HG03520 (cell line): ENCODE measurements at regions not wholly inside any gene's neighbourhood (a gene's known extent, or its start where the extent isn't known, plus 50 kb on each side); places are given as distances from the start of the nearest gene placed in this dataset.
"Not testable (repeated sequence)": the region's sequence is repeated elsewhere in the genome, so short reads cannot be mapped to it uniquely, and the experiment has no call there.

Experiments
- ATAC-seq: cut with Tn5 transposase; IDR thresholded peaks from one replicate; pipeline ENCODE4 v1.9.1; 2021; ENCODE audit warnings: mild to moderate bottlenecking, moderate library complexity; ENCODE audit not compliant: unreplicated experiment

GRCh38 chr2:87424763-87425154 lies 323.1 kb upstream of the PLGLB2 start:
- ATAC-seq, result not testable (repeated sequence)

DNA sequence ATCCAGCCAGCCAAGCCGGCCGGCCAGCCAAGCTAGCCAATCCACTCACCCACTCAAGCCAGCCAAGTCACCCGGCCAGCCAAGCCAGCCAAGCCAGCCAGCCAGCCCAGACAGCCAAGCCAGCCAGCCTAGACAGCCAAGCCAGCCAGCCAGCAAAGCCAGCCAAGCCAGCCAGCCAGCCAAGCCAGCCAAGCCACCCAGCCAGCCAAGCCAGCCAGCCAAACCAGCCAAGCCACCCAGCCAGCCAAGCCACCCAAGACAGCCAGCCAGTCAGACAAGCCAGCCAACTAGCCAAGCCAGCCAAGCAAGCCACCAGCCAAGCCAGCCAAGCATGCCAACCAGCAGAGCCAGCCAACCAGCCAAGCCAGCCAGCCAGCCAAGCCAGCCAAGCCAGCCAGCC lies 322.7 kb upstream of the PLGLB2 start:
- ATAC-seq, result not testable (repeated sequence)

GRCh38 chr2:87425717-87426116 lies 322.2 kb upstream of the PLGLB2 start:
- not testable (repeated sequence) for ATAC-seq

DNA sequence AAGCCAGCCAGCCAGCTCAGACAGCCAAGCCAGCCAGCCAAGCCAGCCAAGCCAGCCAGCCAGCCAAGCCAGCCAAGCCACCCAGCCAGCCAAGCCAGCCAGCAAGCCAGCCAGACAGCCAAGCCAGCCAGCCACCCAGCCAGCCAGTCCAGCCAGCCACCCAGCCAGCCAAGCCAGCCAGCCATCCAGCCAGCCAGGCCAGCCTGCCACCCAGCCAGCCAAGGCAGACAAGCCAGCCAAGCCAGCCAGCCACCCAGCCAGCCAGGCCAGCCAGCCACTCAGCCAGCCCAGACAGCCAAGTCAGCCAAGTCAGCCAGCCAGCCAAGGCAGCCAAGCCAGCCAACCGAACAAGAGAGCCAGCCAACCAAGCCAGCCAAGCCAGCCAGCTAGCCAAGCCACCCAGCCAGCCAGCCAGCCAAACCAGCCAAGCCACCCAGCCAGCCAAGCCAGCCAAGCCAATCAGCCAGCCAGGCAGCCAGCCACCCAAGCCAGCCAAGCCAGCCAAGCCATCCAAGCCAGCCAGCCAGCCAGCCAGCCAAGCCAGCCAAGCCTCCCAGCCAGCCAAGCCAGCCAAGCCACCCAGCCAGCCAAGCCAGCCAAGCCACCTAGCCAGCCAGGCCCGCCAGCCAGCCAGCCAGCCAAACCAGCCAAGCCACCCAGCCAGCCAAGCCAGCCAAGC lies 319.3 kb upstream of the PLGLB2 start:
- not testable (repeated sequence) for ATAC-seq

DNA sequence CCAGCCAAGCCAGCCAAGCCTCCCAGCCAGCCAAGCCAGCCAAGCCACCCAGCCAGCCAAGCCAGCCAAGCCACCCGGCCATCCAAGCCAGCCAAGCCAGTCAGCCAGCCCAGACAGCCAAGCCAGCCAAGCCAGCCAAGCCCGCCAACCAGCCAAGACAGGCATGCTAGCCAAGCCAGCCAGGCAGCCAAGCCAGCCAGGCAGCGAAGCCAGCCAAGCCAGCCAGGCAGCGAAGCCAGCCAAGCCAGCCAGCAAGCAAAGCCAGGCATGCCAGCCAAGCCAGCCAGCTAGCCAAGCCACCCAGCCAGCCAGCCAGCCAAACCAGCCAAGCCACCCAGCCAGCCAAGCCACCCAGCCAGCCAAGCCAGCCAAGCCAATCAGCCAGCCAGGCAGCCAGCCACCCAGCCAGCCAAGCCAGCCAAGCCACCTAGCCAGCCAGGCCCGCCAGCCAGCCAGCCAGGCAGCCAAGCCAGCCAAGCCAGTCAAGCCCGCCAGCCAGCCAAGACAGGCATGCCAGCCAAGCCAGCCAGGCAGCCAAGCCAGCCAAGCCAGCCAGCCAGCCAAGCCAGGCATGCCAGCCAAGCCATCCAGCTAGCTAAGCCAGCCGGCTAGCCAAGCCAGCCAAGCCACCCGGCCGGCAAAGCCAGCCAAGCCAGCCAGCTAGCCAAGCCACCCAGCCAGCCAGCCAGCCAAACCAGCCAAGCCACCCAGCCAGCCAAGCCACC lies 318.5 kb upstream of the PLGLB2 start:
- ATAC-seq, result not testable (repeated sequence)

GRCh38 chr2:87429931-87430275 lies 318.0 kb upstream of the PLGLB2 start:
- ATAC-seq, result not testable (repeated sequence)

DNA sequence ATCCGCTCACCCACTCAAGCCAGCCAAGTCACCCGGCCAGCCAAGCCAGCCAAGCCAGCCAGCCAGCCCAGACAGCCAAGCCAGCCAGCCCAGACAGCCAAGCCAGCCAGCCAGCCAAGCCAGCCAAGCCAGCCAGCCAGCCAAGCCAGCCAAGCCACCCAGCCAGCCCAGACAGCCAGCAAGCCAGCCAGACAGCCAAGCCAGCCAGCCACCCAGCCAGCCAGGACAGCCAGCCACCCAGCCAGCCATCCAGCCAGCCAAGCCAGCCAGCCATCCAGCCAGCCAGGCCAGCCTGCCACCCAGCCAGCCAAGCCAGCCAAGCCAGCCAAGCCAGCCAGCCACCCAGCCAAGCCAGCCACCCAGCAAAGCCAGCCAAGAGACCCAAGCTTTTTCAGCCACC lies 316.8 kb upstream of the PLGLB2 start:
- not testable (repeated sequence) for ATAC-seq

DNA sequence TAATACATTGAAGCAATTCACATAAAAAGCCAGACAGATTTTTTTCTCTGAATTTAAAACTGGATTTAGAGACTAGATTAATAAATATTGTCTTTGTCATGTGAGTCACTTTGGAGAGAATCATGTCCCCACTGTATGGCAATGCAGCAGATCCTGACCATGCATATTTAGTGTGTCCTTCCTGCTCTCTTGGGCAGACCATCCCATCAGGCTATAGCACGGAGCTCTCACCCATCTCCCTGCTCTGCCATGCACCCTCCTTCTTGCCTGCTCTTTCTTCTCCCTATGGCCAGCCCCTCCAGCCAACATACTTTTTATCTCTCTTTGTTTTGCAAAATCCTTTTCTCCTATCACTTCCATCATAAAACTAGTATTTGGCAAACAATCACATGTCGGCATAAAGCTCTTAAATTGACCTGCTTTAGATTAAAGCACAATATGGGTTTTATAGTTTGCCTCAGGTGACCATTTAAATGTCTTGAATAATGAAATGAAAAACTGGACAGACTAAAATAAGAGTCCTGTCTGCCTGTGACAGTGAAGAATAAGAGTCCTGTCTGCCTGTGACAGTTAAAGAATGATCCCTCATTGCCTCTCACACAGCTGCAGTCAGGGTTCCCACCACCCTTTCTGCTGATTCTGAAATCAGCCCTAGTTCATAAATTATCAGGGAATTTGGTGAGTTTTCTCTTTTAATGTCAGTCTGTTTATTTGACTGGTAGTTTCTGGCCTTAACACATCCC lies 315.0 kb upstream of the PLGLB2 start:
- ATAC-seq, result not testable (repeated sequence)

- not testable (repeated sequence) for ATAC-seq
These were observed 311.9 kb upstream of the PLGLB2 start for GRCh38 chr2:87436007-87436406.

- not testable (repeated sequence) for ATAC-seq
These were observed 310.1 kb upstream of the PLGLB2 start for GRCh38 chr2:87437701-87438260.

GRCh38 chr2:87438780-87439454 lies 309.0 kb upstream of the PLGLB2 start:
- ATAC-seq, result not testable (repeated sequence)

DNA sequence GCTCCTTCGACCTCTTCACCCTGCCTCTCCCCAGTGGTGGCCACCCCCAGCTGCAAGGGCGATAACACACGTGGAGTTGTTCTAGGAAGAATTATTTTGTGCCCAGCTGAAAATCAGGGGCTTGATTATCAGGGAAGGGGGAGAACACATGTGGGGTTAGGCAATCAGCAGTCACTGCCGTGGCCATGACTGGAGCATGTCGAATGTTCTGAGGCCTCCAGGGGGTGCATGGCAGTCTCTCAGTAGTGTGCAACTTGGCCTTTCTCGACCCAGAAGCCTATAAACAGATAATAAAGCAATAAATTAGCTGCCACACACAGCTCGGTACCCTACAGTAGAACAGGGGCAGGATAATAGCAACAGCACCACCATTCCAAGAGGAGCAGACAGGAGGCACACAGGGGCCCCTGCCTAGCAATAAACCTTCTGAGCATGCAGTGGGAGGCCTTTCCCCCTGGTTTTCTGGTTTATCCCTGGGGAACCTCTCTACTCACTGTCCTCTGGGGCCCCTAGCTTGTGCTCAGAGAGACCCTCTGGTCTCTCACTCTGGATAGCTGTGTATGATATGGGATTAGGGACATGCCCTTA lies 308.2 kb upstream of the PLGLB2 start:
- not testable (repeated sequence) for ATAC-seq

DNA sequence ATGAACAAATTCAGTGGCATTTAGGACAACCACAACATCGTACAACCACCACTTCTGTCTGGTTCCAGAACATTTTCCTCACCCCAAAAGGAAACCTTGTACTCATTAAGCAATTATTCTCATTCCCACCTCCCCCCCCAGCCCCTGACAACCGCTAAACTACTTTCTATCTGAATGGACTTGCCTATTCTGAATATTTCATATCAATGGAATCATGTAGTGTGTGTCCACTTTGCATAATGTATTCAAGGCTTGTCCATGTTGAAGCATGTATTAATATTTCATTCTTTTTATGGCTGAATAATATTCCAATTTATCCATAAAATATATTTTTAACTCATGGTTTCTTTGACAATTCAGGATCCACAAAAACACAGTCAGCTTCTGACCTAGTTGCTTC lies 307.2 kb upstream of the PLGLB2 start:
- not testable (repeated sequence) for ATAC-seq

DNA sequence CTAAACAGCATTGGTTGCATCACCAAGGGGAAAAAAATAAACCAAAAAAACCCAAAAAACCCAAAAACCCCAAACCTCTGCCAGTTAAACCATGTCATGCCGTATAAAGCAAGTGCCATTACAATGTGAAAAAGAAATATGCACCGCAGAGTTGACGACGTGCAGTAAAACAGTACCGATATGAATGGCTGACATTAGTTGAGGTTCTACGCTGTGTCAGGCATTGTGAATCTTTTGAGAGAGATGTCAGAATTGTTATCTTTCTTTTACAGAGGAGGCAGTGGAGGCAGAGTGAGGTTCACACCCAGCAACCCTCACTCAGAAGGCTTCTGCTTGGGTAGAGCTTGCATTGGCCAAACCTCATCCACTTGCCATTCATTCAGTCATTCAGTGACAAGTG lies 306.5 kb upstream of the PLGLB2 start:
- ATAC-seq, result not testable (repeated sequence)

DNA sequence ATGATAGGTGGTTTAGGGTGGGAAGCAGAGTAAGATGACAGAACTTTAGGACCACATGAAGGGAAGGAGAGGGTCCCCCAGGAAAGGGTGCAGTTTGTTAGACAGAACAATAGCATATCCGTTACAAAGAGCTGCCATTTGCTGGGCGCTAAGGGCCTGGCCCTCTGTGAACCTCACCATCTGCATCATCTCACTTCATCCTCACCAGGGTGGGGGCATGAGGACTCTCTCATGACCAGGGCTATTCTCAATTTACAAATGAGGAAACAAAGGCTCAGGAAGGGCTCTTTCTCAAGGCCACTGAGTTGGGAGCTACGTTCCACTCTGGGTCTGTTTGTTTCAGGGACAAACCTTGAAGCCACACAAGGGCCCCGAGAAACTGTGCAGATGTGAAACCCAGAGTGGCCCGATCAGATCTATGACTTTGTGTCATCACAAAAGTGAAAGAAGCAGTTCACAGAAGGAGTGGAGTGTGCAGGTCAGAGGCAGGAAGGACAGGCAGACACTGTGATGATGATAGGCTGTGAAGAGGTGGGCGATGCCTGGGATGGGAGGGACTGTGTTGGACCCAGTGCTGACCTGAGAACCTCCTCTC lies 304.8 kb upstream of the PLGLB2 start:
- ATAC-seq, result peak; percentile 97

- ATAC-seq, result not testable (repeated sequence)
These were observed 302.9 kb upstream of the PLGLB2 start for GRCh38 chr2:87444951-87445350.

GRCh38 chr2:87445613-87446312 lies 302.1 kb upstream of the PLGLB2 start:
- not testable (repeated sequence) for ATAC-seq

DNA sequence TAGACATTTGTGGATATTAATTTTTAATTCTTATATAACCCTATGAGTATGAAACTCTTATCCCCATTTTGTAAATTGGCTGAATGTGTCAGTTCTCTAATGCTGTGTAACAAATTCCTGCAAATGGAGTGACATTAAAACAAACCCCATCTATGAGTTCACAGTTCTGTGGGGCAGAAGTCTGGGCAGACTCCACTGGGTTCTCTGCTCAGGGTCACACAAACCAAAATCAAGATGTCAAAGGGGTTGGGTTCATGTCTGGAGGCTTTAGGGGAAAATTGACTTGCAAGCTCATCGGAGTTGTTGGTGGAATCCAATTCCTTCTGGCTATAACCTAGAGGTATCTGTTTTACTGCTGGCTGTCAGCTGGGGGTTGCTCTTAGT lies 301.6 kb upstream of the PLGLB2 start:
- not testable (repeated sequence) for ATAC-seq

DNA sequence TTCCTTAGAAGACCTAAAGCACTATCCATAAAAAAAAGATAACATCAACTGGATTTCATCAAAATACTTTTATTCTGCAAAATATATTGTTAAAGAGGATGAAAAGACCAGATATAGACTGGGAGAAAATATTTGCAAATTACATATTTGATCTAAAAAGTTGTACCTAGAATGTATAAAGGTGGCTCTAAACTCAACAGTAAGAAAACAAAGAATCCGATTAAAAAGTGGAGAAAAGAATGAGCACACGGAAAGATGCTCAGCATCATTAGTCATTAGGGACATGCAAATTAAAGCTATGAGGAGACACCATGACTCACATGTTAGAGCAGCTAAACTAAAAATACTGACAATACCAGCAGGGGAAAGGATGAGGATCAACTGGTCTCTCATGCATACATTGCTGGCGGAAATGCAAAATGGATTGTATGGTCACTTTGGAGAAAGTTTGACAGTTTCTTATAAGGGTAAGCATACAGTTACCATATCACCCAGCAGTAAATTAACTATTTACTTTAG lies 298.4 kb upstream of the PLGLB2 start:
- ATAC-seq, result peak; percentile 65
